ENCODE measurements at regions not wholly inside any gene's neighbourhood (a gene's known extent, or its start where the extent isn't known, plus 50 kb on each side); places are given as distances from the start of the nearest gene placed in this dataset.

DNA sequence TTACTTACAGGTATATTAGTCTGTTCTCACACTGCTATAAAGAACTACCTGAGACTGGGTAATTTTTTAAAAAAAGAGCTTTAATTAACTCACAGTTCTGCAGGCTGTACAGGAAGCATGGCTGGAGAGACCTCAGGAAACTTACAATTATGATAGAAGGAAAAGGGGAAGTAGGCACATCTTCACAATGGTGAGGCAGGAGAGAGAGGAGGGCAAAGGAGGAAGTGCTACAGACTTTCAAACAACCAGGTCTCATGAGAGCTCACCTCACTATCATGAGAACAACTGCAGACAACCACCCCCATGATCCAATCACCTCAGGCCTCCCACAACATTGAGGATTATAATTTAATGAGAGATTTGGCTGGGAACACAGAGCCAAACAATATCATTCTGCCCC, 511.7 kb downstream of the SLITRK6 start:
- H3K27me3 Mint-ChIP-seq: no peaks in the 10 kb centered on the region
- H3K4me1 Mint-ChIP-seq: no peaks in the 10 kb centered on the region
- H3K4me3 Mint-ChIP-seq: no peak overlapping the region
- Histone ChIP-seq H3K36me3 (ENCODE audit: control insufficient read depth in 2 of 2, extremely low read depth in 1 of 2, insufficient read depth in 1 of 2, low read length in 1 of 2) (no peaks in the 10 kb centered on the region), H3K27me3 (replicated peaks in 1 of 2; ENCODE audit: control insufficient read depth in 2 of 2, extremely low read depth in 1 of 2, insufficient read depth in 2 of 2, low read length in 1 of 2) (no peaks in the 10 kb centered on the region), H3K4me1 (ENCODE audit: control insufficient read depth in 1 of 2, extremely low read depth in 1 of 2, insufficient read depth in 2 of 2, low read length in 2 of 2) (no peaks in the 10 kb centered on the region), H3K9me3 (no peaks in the 10 kb centered on the region), H3K4me3 (ENCODE audit: control insufficient read depth in 1 of 2, extremely low read depth in 1 of 2, low read length in 1 of 2) (no peak overlapping the region), H3K27ac (ENCODE audit: low read length) (no peak overlapping the region)
- ChIA-PET POLR2A (no interaction called here), CTCF (no interaction called here)
- H3K9me3 Mint-ChIP-seq: peaks cover 0 to 8% (median 5%) of the 10 kb centered on the region in 3 donors
- ATAC-seq (replicated peaks in 1 of 4): no peak
- H3K36me3 Mint-ChIP-seq: no peaks in the 10 kb centered on the region
- no peak for DNase-seq
- H3K27ac Mint-ChIP-seq: no peak overlapping the region

DNA sequence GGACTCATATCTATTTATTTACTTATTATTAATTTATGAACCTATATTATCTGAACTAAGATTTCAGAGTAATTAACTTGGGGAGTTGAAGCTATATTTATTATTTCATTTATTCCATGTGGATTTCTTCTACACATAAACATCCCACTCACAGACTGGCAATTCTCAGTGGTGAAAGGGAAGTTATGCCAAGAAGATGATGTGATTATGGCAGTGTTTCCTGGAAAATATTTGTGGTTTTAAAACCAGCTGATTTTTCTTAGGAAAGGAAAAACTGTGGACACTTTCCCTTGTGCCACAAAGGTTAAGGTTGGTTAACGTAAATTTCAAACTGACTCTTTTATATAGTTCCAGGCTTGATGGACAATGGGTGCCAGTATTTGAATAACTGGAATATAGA, 513.1 kb downstream of the SLITRK6 start:
- no peaks in the 10 kb centered on the region for H3K9me3 ChIP-seq
- H3K27me3 ChIP-seq (replicated peaks in 1 of 2; ENCODE audit: control insufficient read depth in 2 of 2, extremely low read depth in 1 of 2, insufficient read depth in 2 of 2, low read length in 1 of 2): no peaks in the 10 kb centered on the region
- CTCF ChIA-PET: no interaction called here
- H3K36me3 ChIP-seq (ENCODE audit: control insufficient read depth in 2 of 2, extremely low read depth in 1 of 2, insufficient read depth in 1 of 2, low read length in 1 of 2): no peaks in the 10 kb centered on the region
- no peaks in the 10 kb centered on the region for H3K4me1 Mint-ChIP-seq
- no CpG with 5 or more reads among the region's 1 CpG for WGBS (ENCODE audit: insufficient coverage)
- H3K4me3 ChIP-seq (ENCODE audit: control insufficient read depth in 1 of 2, extremely low read depth in 1 of 2, low read length in 1 of 2): no peak overlapping the region
- no peaks in the 10 kb centered on the region for H3K27me3 Mint-ChIP-seq
- H3K27ac ChIP-seq (ENCODE audit: low read length): no peak overlapping the region
- no peak overlapping the region for H3K4me3 Mint-ChIP-seq
- no peak for DNase-seq
- no peaks in the 10 kb centered on the region for H3K36me3 Mint-ChIP-seq
- H3K9me3 Mint-ChIP-seq: peaks cover 3 to 8% (median 5%) of the 10 kb centered on the region in 3 donors
- no peak overlapping the region for H3K27ac Mint-ChIP-seq
- no peak for ATAC-seq (replicated peaks in 1 of 4)
- POLR2A ChIA-PET: no interaction called here
- H3K4me1 ChIP-seq (ENCODE audit: control insufficient read depth in 1 of 2, extremely low read depth in 1 of 2, insufficient read depth in 2 of 2, low read length in 2 of 2): no peaks in the 10 kb centered on the region

DNA sequence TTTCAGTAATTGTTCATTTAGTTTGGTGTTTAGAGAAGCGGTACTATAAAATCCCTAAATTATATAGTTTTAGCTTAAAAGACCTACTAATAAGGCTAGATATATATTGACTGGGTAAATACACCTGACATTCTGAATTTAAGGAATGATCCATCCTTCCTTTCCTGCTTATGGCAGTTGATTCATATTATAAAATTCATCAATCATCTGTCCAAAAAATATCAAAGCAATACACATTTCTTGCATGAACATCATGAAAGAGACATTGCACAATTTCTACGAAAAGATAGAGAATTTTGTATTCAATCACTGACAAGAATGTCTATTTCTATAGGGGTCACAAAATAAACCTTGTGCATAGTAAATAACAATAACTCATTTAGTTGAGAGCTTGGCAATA, 514.9 kb downstream of the SLITRK6 start:
- CTCF ChIA-PET: no interaction called here
- Mint-ChIP-seq H3K36me3 (no peaks in the 10 kb centered on the region), H3K27me3 (no peaks in the 10 kb centered on the region), H3K27ac (no peak overlapping the region), H3K4me1 (no peaks in the 10 kb centered on the region), H3K9me3 (peaks cover 3 to 12% (median 5%) of the 10 kb centered on the region in 3 donors), H3K4me3 (no peak overlapping the region)
- Histone ChIP-seq H3K27ac (ENCODE audit: low read length) (no peak overlapping the region), H3K27me3 (replicated peaks in 1 of 2; ENCODE audit: control insufficient read depth in 2 of 2, extremely low read depth in 1 of 2, insufficient read depth in 2 of 2, low read length in 1 of 2) (no peaks in the 10 kb centered on the region), H3K9me3 (no peaks in the 10 kb centered on the region), H3K4me1 (ENCODE audit: control insufficient read depth in 1 of 2, extremely low read depth in 1 of 2, insufficient read depth in 2 of 2, low read length in 2 of 2) (no peaks in the 10 kb centered on the region), H3K36me3 (ENCODE audit: control insufficient read depth in 2 of 2, extremely low read depth in 1 of 2, insufficient read depth in 1 of 2, low read length in 1 of 2) (no peaks in the 10 kb centered on the region), H3K4me3 (ENCODE audit: control insufficient read depth in 1 of 2, extremely low read depth in 1 of 2, low read length in 1 of 2) (no peak overlapping the region)
- no CpG with 5 or more reads among the region's 2 CpGs for WGBS (ENCODE audit: insufficient coverage)
- no peak for ATAC-seq (replicated peaks in 1 of 4)
- no peak for DNase-seq
- POLR2A ChIA-PET: no interaction called here

DNA sequence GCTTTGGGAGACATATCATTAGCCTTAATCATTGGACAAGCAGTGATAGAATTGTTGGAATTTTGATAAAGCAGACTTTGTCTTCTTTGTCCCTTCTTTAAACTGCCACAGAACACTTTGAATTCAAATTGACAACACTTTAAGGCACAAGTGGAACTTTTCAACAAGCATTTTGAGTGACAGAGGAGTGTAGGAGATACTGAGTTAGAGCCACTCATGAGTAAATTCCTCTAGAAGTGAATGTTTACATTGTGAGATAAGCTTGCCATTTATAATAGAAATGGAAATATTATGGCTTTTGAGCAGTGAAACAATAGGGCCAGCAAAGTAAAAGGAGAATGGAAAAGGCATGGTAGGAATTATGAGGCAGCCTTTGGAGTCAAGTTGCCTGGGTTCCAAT, 515.8 kb downstream of the SLITRK6 start:
- Histone ChIP-seq H3K27me3 (replicated peaks in 1 of 2; ENCODE audit: control insufficient read depth in 2 of 2, extremely low read depth in 1 of 2, insufficient read depth in 2 of 2, low read length in 1 of 2) (no peaks in the 10 kb centered on the region), H3K4me3 (ENCODE audit: control insufficient read depth in 1 of 2, extremely low read depth in 1 of 2, low read length in 1 of 2) (no peak overlapping the region), H3K9me3 (no peaks in the 10 kb centered on the region), H3K36me3 (ENCODE audit: control insufficient read depth in 2 of 2, extremely low read depth in 1 of 2, insufficient read depth in 1 of 2, low read length in 1 of 2) (no peaks in the 10 kb centered on the region), H3K4me1 (ENCODE audit: control insufficient read depth in 1 of 2, extremely low read depth in 1 of 2, insufficient read depth in 2 of 2, low read length in 2 of 2) (no peaks in the 10 kb centered on the region), H3K27ac (ENCODE audit: low read length) (no peak overlapping the region)
- no peaks in the 10 kb centered on the region for H3K27me3 Mint-ChIP-seq
- POLR2A ChIA-PET: no interaction called here
- no peak for DNase-seq
- no peak overlapping the region for H3K4me3 Mint-ChIP-seq
- ATAC-seq (replicated peaks in 1 of 4): no peak
- H3K9me3 Mint-ChIP-seq: peaks cover 3 to 9% (median 4%) of the 10 kb centered on the region in 3 donors
- no peak overlapping the region for H3K27ac Mint-ChIP-seq
- CTCF ChIA-PET: no interaction called here
- no peaks in the 10 kb centered on the region for H3K4me1 Mint-ChIP-seq
- no peaks in the 10 kb centered on the region for H3K36me3 Mint-ChIP-seq

DNA sequence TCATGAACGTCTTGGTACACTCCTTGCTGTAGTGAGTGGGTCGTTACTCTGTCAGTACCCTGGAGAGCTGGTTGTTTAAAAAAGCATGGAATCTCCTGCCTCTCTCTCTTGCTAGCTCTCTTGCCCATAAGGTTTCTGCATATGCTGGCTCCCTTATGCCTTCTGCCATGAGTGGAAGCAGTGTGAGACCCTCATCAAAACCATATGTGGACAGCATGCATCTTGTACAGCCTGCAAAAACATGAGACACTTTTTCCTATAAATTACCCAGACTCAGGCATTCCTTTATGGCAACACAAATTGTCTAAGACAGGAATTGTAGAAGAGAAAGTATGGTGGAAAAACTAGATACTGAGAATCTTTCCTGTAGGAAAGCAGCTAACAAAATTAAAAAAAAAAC, 516.3 kb downstream of the SLITRK6 start:
- H3K4me1 ChIP-seq (ENCODE audit: control insufficient read depth in 1 of 2, extremely low read depth in 1 of 2, insufficient read depth in 2 of 2, low read length in 2 of 2): no peaks in the 10 kb centered on the region
- Mint-ChIP-seq H3K36me3 (no peaks in the 10 kb centered on the region), H3K4me1 (no peaks in the 10 kb centered on the region), H3K27ac (no peak overlapping the region), H3K9me3 (peaks cover 3 to 9% (median 4%) of the 10 kb centered on the region in 3 donors), H3K27me3 (no peaks in the 10 kb centered on the region), H3K4me3 (no peak overlapping the region)
- H3K4me3 ChIP-seq (ENCODE audit: control insufficient read depth in 1 of 2, extremely low read depth in 1 of 2, low read length in 1 of 2): no peak overlapping the region
- DNase-seq: no peak
- POLR2A ChIA-PET: no interaction called here
- no peak overlapping the region for H3K27ac ChIP-seq (ENCODE audit: low read length)
- no peaks in the 10 kb centered on the region for H3K36me3 ChIP-seq (ENCODE audit: control insufficient read depth in 2 of 2, extremely low read depth in 1 of 2, insufficient read depth in 1 of 2, low read length in 1 of 2)
- no CpG with 5 or more reads among the region's 2 CpGs for WGBS (ENCODE audit: insufficient coverage)
- H3K9me3 ChIP-seq: no peaks in the 10 kb centered on the region
- ATAC-seq (replicated peaks in 1 of 4): no peak
- no peaks in the 10 kb centered on the region for H3K27me3 ChIP-seq (replicated peaks in 1 of 2; ENCODE audit: control insufficient read depth in 2 of 2, extremely low read depth in 1 of 2, insufficient read depth in 2 of 2, low read length in 1 of 2)
- CTCF ChIA-PET: interaction anchor here in 1 of 2 donors (0.7 kb wide), 1 partner anchor 55 kb away, joined by 3 read pairs; no protein-coding TSS in a partner anchor

DNA sequence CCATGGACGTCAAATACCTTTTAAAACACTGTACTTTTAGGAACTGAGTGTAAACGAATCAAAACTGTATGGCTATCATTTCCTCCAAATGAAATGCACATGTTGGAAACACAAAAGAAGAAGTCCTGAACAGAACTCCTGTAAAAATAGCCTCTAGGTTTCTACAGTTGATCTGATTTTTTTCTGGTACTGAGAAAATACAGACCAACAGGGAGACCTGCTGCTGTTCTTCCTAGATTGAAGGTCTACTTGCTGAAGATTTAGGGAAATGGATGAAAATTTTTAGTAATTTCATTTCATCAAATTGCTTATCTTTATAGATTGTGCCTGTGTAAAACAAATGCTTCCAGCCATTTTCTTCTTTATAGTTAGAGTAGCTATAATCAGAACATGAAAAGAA, 520.4 kb downstream of the SLITRK6 start:
- Histone ChIP-seq H3K4me1 (ENCODE audit: control insufficient read depth in 1 of 2, extremely low read depth in 1 of 2, insufficient read depth in 2 of 2, low read length in 2 of 2) (no peaks in the 10 kb centered on the region), H3K9me3 (no peaks in the 10 kb centered on the region), H3K36me3 (ENCODE audit: control insufficient read depth in 2 of 2, extremely low read depth in 1 of 2, insufficient read depth in 1 of 2, low read length in 1 of 2) (no peaks in the 10 kb centered on the region), H3K27me3 (replicated peaks in 1 of 2; ENCODE audit: control insufficient read depth in 2 of 2, extremely low read depth in 1 of 2, insufficient read depth in 2 of 2, low read length in 1 of 2) (no peaks in the 10 kb centered on the region), H3K27ac (ENCODE audit: low read length) (no peak overlapping the region), H3K4me3 (ENCODE audit: control insufficient read depth in 1 of 2, extremely low read depth in 1 of 2, low read length in 1 of 2) (no peak overlapping the region)
- WGBS (ENCODE audit: insufficient coverage): no CpG with 5 or more reads among the region's 2 CpGs
- Mint-ChIP-seq H3K4me3 (no peak overlapping the region), H3K36me3 (no peaks in the 10 kb centered on the region), H3K27ac (no peak overlapping the region), H3K4me1 (no peaks in the 10 kb centered on the region), H3K27me3 (no peaks in the 10 kb centered on the region), H3K9me3 (peaks cover 8 to 11% (median 9%) of the 10 kb centered on the region in 3 donors)
- ATAC-seq (replicated peaks in 1 of 4) (no peak), DNase-seq (no peak)
- CTCF ChIA-PET: no interaction called here
- POLR2A ChIA-PET: no interaction called here

GRCh38 chr13:85277748-85278147, 521.5 kb downstream of the SLITRK6 start:
- CTCF ChIA-PET: no interaction called here
- Histone ChIP-seq H3K27me3 (replicated peaks in 1 of 2; ENCODE audit: control insufficient read depth in 2 of 2, extremely low read depth in 1 of 2, insufficient read depth in 2 of 2, low read length in 1 of 2) (no peaks in the 10 kb centered on the region), H3K4me1 (ENCODE audit: control insufficient read depth in 1 of 2, extremely low read depth in 1 of 2, insufficient read depth in 2 of 2, low read length in 2 of 2) (no peaks in the 10 kb centered on the region), H3K36me3 (ENCODE audit: control insufficient read depth in 2 of 2, extremely low read depth in 1 of 2, insufficient read depth in 1 of 2, low read length in 1 of 2) (no peaks in the 10 kb centered on the region), H3K27ac (ENCODE audit: low read length) (no peak overlapping the region), H3K9me3 (no peaks in the 10 kb centered on the region), H3K4me3 (ENCODE audit: control insufficient read depth in 1 of 2, extremely low read depth in 1 of 2, low read length in 1 of 2) (no peak overlapping the region)
- no peak for DNase-seq
- no peak for ATAC-seq (replicated peaks in 1 of 4)
- no CpG with 5 or more reads among the region's 1 CpG for WGBS (ENCODE audit: insufficient coverage)
- H3K27ac Mint-ChIP-seq: no peak overlapping the region
- no peaks in the 10 kb centered on the region for H3K27me3 Mint-ChIP-seq
- H3K36me3 Mint-ChIP-seq: no peaks in the 10 kb centered on the region
- H3K4me1 Mint-ChIP-seq: no peaks in the 10 kb centered on the region
- POLR2A ChIA-PET: no interaction called here
- H3K4me3 Mint-ChIP-seq: no peak overlapping the region
- peaks cover 6 to 12% (median 8%) of the 10 kb centered on the region in 3 donors for H3K9me3 Mint-ChIP-seq
